ENCODE measurements at regions not wholly inside any gene's neighbourhood (a gene's known extent, or its start where the extent isn't known, plus 50 kb on each side); places are given as distances from the start of the nearest gene placed in this dataset.

DNA sequence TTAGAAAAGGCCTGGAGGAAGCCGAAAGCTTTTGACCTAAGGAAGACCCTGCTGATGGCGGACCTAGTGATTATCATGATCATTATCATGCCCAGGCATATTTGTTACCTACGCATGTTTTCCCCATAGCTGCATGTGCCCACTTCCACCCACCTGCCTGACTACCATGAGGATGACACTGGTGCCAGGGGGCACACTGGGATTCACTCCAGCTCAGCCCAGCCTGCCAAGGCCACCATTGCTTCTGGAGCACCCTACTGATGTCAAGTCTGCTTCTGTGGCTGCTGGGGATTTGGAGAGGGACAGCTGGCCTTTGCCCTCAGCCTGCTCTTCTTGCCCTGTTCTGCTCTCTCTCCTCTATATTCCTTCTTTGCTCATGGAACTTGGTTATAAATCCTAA is 124.7 kb upstream of the NALF2 start:
- TF ChIP-seq, protein P1, sequence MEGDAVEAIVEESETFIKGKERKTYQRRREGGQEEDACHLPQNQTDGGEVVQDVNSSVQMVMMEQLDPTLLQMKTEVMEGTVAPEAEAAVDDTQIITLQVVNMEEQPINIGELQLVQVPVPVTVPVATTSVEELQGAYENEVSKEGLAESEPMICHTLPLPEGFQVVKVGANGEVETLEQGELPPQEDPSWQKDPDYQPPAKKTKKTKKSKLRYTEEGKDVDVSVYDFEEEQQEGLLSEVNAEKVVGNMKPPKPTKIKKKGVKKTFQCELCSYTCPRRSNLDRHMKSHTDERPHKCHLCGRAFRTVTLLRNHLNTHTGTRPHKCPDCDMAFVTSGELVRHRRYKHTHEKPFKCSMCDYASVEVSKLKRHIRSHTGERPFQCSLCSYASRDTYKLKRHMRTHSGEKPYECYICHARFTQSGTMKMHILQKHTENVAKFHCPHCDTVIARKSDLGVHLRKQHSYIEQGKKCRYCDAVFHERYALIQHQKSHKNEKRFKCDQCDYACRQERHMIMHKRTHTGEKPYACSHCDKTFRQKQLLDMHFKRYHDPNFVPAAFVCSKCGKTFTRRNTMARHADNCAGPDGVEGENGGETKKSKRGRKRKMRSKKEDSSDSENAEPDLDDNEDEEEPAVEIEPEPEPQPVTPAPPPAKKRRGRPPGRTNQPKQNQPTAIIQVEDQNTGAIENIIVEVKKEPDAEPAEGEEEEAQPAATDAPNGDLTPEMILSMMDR (IDR thresholded peaks at IDR 0.05; ENCODE audit: low read length) = no peak
- no peak for TF ChIP-seq EZH2 (IDR thresholded peaks at IDR 0.05; ENCODE audit: borderline replicate concordance, low read length)
